PC-9 (cell line): ENCODE measurements at regions not wholly inside any gene's neighbourhood (a gene's known extent, or its start where the extent isn't known, plus 50 kb on each side); places are given as distances from the start of the nearest gene placed in this dataset.

Experiments used
- BruUV-seq: library from RNA; stranded (reverse); fragments of 400-500 nt; replicated peaks from 2 replicates; lab custom pipeline; 2021; lab: Mats Ljungman, UMichigan
- CTCF ChIA-PET: fragments of 300-600 bp; sonication (Branson Sonifier 250); formaldehyde crosslinking; loops from one replicate; lab custom pipeline; 2022; ENCODE audit warnings: antibody characterized with exemption; lab: Charles Lee
- POLR2A ChIA-PET: fragments of 300-600 bp; sonication (Branson Sonifier 250); formaldehyde crosslinking; loops from one replicate; lab custom pipeline; 2022; ENCODE audit warnings: antibody characterized with exemption; ENCODE audit not compliant: unreplicated experiment; lab: Charles Lee
- DNase-seq, 2 experiments: peaks; one replicate each; pipeline versions ENCODE4 v3.0.0 to v3.0.0-alpha.2; 2015 to 2022; ENCODE audit warnings: mixed read lengths in 1 of 2
- H2AFZ ChIP-seq: fragments of 200-600 bp; sonication (generic); 2 replicates; pipeline ENCODE4 v1.8.1; 2017; ENCODE audit warnings: antibody characterized with exemption
- H3F3A ChIP-seq: fragments of 200-600 bp; sonication (generic); 2 replicates; pipeline ENCODE4 v1.8.1; 2017; ENCODE audit warnings: antibody characterized with exemption, mild to moderate bottlenecking, low read depth; ENCODE audit not compliant: insufficient read depth
- H3K27ac ChIP-seq: fragments of 200-600 bp; sonication (generic); 2 replicates; pipeline ENCODE4 v1.6.1; 2016; ENCODE audit warnings: mixed run types
- H3K27me3 ChIP-seq: fragments of 200-600 bp; sonication (generic); 2 replicates; pipeline ENCODE4 v1.6.1; 2016; ENCODE audit warnings: low read depth, mixed run types; ENCODE audit not compliant: insufficient read depth
- H3K36me3 ChIP-seq: fragments of 200-600 bp; sonication (generic); 2 replicates; pipeline ENCODE4 v1.6.1; 2016; ENCODE audit warnings: low read depth, mixed run types
- H3K4me1 ChIP-seq: fragments of 200-600 bp; sonication (generic); replicated peaks from 2 replicates; pipeline ENCODE4 v1.6.1; 2016; ENCODE audit warnings: mixed run types; ENCODE audit not compliant: insufficient read depth
- H3K4me2 ChIP-seq: fragments of 200-600 bp; sonication (generic); 2 replicates; pipeline ENCODE4 v1.6.1; 2017; ENCODE audit warnings: mixed run types
- H3K4me3 ChIP-seq: fragments of 200-600 bp; sonication (generic); 2 replicates; pipeline ENCODE4 v1.6.1; 2016; ENCODE audit warnings: mixed run types
- H3K79me2 ChIP-seq: fragments of 200-600 bp; sonication (generic); 2 replicates; pipeline ENCODE4 v1.6.1; 2017; ENCODE audit warnings: low read depth, mixed run types
- H3K9me2 ChIP-seq: fragments of 200-600 bp; sonication (generic); 2 replicates; pipeline ENCODE4 v1.8.1; 2017; ENCODE audit warnings: mild to moderate bottlenecking; ENCODE audit not compliant: insufficient read depth
- H3K9me3 ChIP-seq: fragments of 200-600 bp; sonication (generic); 2 replicates; pipeline ENCODE4 v1.8.1; 2016; ENCODE audit warnings: low read depth; ENCODE audit not compliant: insufficient read depth
- H4K20me1 ChIP-seq: fragments of 200-600 bp; sonication (generic); 2 replicates; pipeline ENCODE4 v1.8.1; 2017; ENCODE audit not compliant: insufficient read depth
- CTCF ChIP-seq: fragments of 200-600 bp; sonication (generic); conservative IDR thresholded peaks from 2 replicates; pipeline ENCODE4 v1.6.1; 2017; ENCODE audit warnings: mixed run types, antibody characterized with exemption, mild to moderate bottlenecking, moderate library complexity
- EZH2 ChIP-seq: fragments of 200-600 bp; sonication (generic); IDR thresholded peaks from 2 replicates; pipeline ENCODE4 v1.8.0; 2017; ENCODE audit warnings: antibody characterized with exemption, low read depth
- intact Hi-C: fragments of 100-400 bp; cut with micrococcal nuclease; formaldehyde crosslinking; loops from one replicate; pipeline ENCODE4 v1.10.0; 2022; ENCODE audit not compliant: unreplicated experiment

DNA sequence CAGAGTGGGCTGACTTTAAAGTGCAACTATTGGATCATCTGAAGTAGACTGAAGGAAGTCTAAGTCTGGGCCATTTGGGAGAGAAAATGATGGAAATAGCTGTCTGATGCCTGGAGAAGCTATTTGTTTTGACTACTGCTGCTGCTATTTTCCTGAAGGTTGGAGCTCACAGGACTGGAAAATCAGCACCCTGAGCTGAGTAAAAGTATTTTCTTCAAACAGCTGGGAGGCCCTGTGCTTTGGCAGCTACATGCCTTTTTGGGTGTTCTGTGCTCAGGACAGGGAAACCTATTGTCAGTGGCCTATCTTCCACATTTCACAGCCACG lies 302.6 kb downstream of the ENC1 start:
- no TSS peak for BruUV-seq
- CTCF ChIA-PET: no interaction called here
- intact Hi-C loops: no loop called here

DNA sequence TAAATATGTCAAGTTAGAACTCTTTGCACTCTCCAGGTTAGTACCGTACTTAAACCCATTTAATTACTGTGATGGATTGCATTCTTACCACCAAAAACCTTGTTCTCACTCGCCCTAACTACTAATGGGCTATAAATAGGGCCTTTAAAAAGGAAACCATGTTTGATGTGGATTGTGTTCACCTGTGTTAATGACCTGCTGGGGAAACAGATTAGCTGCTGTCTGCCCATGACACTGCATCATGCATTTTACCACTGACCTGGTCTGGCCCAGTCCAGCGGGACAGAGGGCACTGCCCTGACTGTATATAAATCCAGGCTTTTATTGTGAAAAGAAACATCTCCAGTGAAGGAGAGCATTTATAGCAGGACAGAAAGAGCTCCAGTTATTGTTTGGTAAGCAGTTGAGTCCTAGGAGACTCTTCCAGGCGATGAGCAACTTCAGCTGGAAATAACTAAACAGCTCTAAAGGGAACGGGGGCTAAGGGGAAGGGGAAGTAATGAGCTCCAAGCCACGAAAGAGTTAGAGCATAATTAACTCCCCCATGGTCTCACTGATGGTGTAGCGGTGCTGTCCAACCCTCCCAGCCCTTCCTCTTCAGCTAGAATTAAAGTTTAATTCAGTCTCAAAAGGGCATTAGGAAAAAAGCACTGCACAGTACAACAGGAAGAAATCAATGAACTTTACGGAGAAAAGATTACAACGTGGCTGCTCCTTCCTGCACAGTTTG lies 303.1 kb downstream of the ENC1 start:
- CTCF ChIA-PET: no interaction called here
- Histone ChIP-seq H4K20me1 (no peaks in the 10 kb centered on the region), H3K9me3 (peaks cover 3% of the 10 kb centered on the region; the same call in 1 of the 2 replicates), H3K9me2 (no peaks in the 10 kb centered on the region), H3K36me3 (no peaks in the 10 kb centered on the region), H3K27ac (no peak overlapping the region), H2AFZ (no peak overlapping the region), H3K4me3 (no peak overlapping the region), H3F3A (no peaks in the 10 kb centered on the region), H3K4me1 (peaks cover 18% of the 10 kb centered on the region), H3K4me2 (no peak overlapping the region), H3K27me3 (no peaks in the 10 kb centered on the region), H3K79me2 (no peaks in the 10 kb centered on the region)
- intact Hi-C loops: no loop called here
- BruUV-seq: no TSS peak
- POLR2A ChIA-PET: no interaction called here
- TF ChIP-seq CTCF (no peak), EZH2 (no peak)
- no peak for DNase-seq

More for the DNA sequence above, 302.6 kb downstream of the ENC1 start:
- Histone ChIP-seq H3K36me3 (no peaks in the 10 kb centered on the region), H3K4me1 (peaks cover 23% of the 10 kb centered on the region), H3K4me2 (no peak overlapping the region), H3K9me2 (no peaks in the 10 kb centered on the region), H3K27ac (no peak overlapping the region), H3K79me2 (no peaks in the 10 kb centered on the region), H3K9me3 (no peaks in the 10 kb centered on the region), H3F3A (no peaks in the 10 kb centered on the region), H3K27me3 (no peaks in the 10 kb centered on the region), H3K4me3 (no peak overlapping the region), H2AFZ (no peak overlapping the region), H4K20me1 (no peaks in the 10 kb centered on the region)
- POLR2A ChIA-PET: no interaction called here
- DNase-seq: no peak
- TF ChIP-seq CTCF (no peak), EZH2 (no peak)

- H3K9me3 ChIP-seq: peaks cover 3% of the 10 kb centered on the region; the same call in 1 of the 2 replicates
- H3K4me1 ChIP-seq: peaks cover 7% of the 10 kb centered on the region
- no peaks in the 10 kb centered on the region for H3K36me3 ChIP-seq
- H3K27ac ChIP-seq: no peak overlapping the region
- no peak overlapping the region for H3K4me2 ChIP-seq
- H2AFZ ChIP-seq: no peak overlapping the region
- H3K4me3 ChIP-seq: no peak overlapping the region
- no peak for DNase-seq
- no peaks in the 10 kb centered on the region for H3K79me2 ChIP-seq
- no peaks in the 10 kb centered on the region for H4K20me1 ChIP-seq
- TF ChIP-seq EZH2: no peak
- TF ChIP-seq CTCF: no peak
- intact Hi-C loops: no loop called here
- no TSS peak for BruUV-seq
- ChIA-PET CTCF (no interaction called here), POLR2A (no interaction called here)
- H3K27me3 ChIP-seq: no peaks in the 10 kb centered on the region
- no peaks in the 10 kb centered on the region for H3K9me2 ChIP-seq
- H3F3A ChIP-seq: no peaks in the 10 kb centered on the region
Observed at GRCh38 chr5:74336297-74336696, 304.2 kb downstream of the ENC1 start.
